ENCODE measurements at regions not wholly inside any gene's neighbourhood (a gene's known extent, or its start where the extent isn't known, plus 50 kb on each side); places are given as distances from the start of the nearest gene placed in this dataset.

GRCh38 chr10:56836659-56837058, 475.6 kb upstream of the ZWINT start:
- Histone ChIP-seq H3K4me3 (ENCODE audit: control insufficient read depth in 1 of 7, extremely low read depth in 1 of 7, insufficient read depth in 4 of 7, low read depth in 2 of 7, low read length in 6 of 7) (no peak overlapping the region), H3K27me3 (replicated peaks in 2 of 5; ENCODE audit: control insufficient read depth in 4 of 5, insufficient read depth in 5 of 5, low read length in 4 of 5) (no peaks in the 10 kb centered on the region), H3K4me1 (ENCODE audit: control extremely low read depth in 1 of 4, control insufficient read depth in 4 of 4, insufficient read depth in 4 of 4, low read length in 3 of 4) (no peaks in the 10 kb centered on the region), H3K36me3 (ENCODE audit: control insufficient read depth in 4 of 4, insufficient read depth in 4 of 4, low read length in 3 of 4) (no peaks in the 10 kb centered on the region), H3K9me3 (ENCODE audit: control extremely low read depth in 1 of 5, control insufficient read depth in 4 of 5, insufficient read depth in 2 of 5, low read depth in 1 of 5, low read length in 4 of 5) (no peaks in the 10 kb centered on the region), H3K27ac (ENCODE audit: insufficient read depth in 1 of 2, low read depth in 1 of 2, low read length in 2 of 2, poor library complexity in 1 of 2, severe bottlenecking in 2 of 2) (no peak overlapping the region)
- ChIA-PET POLR2A (no interaction called here), CTCF (no interaction called here)
- no peak for DNase-seq

GRCh38 chr10:56831681-56832080, 470.6 kb upstream of the ZWINT start:
- Histone ChIP-seq H3K4me3 (ENCODE audit: control insufficient read depth in 1 of 7, extremely low read depth in 1 of 7, insufficient read depth in 4 of 7, low read depth in 2 of 7, low read length in 6 of 7) (no peak overlapping the region), H3K36me3 (ENCODE audit: control insufficient read depth in 4 of 4, insufficient read depth in 4 of 4, low read length in 3 of 4) (no peaks in the 10 kb centered on the region), H3K27ac (ENCODE audit: insufficient read depth in 1 of 2, low read depth in 1 of 2, low read length in 2 of 2, poor library complexity in 1 of 2, severe bottlenecking in 2 of 2) (no peak overlapping the region), H3K4me1 (ENCODE audit: control extremely low read depth in 1 of 4, control insufficient read depth in 4 of 4, insufficient read depth in 4 of 4, low read length in 3 of 4) (no peaks in the 10 kb centered on the region), H3K27me3 (replicated peaks in 2 of 5; ENCODE audit: control insufficient read depth in 4 of 5, insufficient read depth in 5 of 5, low read length in 4 of 5) (no peaks in the 10 kb centered on the region), H3K9me3 (ENCODE audit: control extremely low read depth in 1 of 5, control insufficient read depth in 4 of 5, insufficient read depth in 2 of 5, low read depth in 1 of 5, low read length in 4 of 5) (no peaks in the 10 kb centered on the region)
- ChIA-PET CTCF (no interaction called here), POLR2A (no interaction called here)
- WGBS (ENCODE audit: insufficient coverage): 79% methylated on average over 2 of the region's 3 CpGs
- DNase-seq: no peak

- H3K27ac ChIP-seq (ENCODE audit: insufficient read depth in 1 of 2, low read depth in 1 of 2, low read length in 2 of 2, poor library complexity in 1 of 2, severe bottlenecking in 2 of 2): no peak overlapping the region
- H3K36me3 ChIP-seq (ENCODE audit: control insufficient read depth in 4 of 4, insufficient read depth in 4 of 4, low read length in 3 of 4): no peaks in the 10 kb centered on the region
- DNase-seq: no peak
- peaks cover 0 to 5% (median 0%) of the 10 kb centered on the region in 5 experiments for H3K9me3 ChIP-seq (ENCODE audit: control extremely low read depth in 1 of 5, control insufficient read depth in 4 of 5, insufficient read depth in 2 of 5, low read depth in 1 of 5, low read length in 4 of 5)
- WGBS (ENCODE audit: insufficient coverage): no CpG with 5 or more reads among the region's 1 CpG
- H3K4me1 ChIP-seq (ENCODE audit: control extremely low read depth in 1 of 4, control insufficient read depth in 4 of 4, insufficient read depth in 4 of 4, low read length in 3 of 4): no peaks in the 10 kb centered on the region
- H3K4me3 ChIP-seq (ENCODE audit: control insufficient read depth in 1 of 7, extremely low read depth in 1 of 7, insufficient read depth in 4 of 7, low read depth in 2 of 7, low read length in 6 of 7): no peak overlapping the region
- no peaks in the 10 kb centered on the region for H3K27me3 ChIP-seq (replicated peaks in 2 of 5; ENCODE audit: control insufficient read depth in 4 of 5, insufficient read depth in 5 of 5, low read length in 4 of 5)
- ChIA-PET CTCF (no interaction called here), POLR2A (no interaction called here)
Measured at GRCh38 chr10:56823849-56824248, 462.8 kb upstream of the ZWINT start.

- H3K4me3 ChIP-seq (ENCODE audit: control insufficient read depth in 1 of 7, extremely low read depth in 1 of 7, insufficient read depth in 4 of 7, low read depth in 2 of 7, low read length in 6 of 7): no peak overlapping the region
- H3K27ac ChIP-seq (ENCODE audit: insufficient read depth in 1 of 2, low read depth in 1 of 2, low read length in 2 of 2, poor library complexity in 1 of 2, severe bottlenecking in 2 of 2): no peak overlapping the region
- ChIA-PET POLR2A (no interaction called here), CTCF (no interaction called here)
- no peaks in the 10 kb centered on the region for H3K9me3 ChIP-seq (ENCODE audit: control extremely low read depth in 1 of 5, control insufficient read depth in 4 of 5, insufficient read depth in 2 of 5, low read depth in 1 of 5, low read length in 4 of 5)
- no CpG with 5 or more reads among the region's 1 CpG for WGBS (ENCODE audit: insufficient coverage)
- no peaks in the 10 kb centered on the region for H3K4me1 ChIP-seq (ENCODE audit: control extremely low read depth in 1 of 4, control insufficient read depth in 4 of 4, insufficient read depth in 4 of 4, low read length in 3 of 4)
- no peak for DNase-seq
- H3K36me3 ChIP-seq (ENCODE audit: control insufficient read depth in 4 of 4, insufficient read depth in 4 of 4, low read length in 3 of 4): no peaks in the 10 kb centered on the region
- no peaks in the 10 kb centered on the region for H3K27me3 ChIP-seq (replicated peaks in 2 of 5; ENCODE audit: control insufficient read depth in 4 of 5, insufficient read depth in 5 of 5, low read length in 4 of 5)
Measured at GRCh38 chr10:56805022-56805421, 444.0 kb upstream of the ZWINT start.

- H3K9me3 ChIP-seq (ENCODE audit: control extremely low read depth in 1 of 5, control insufficient read depth in 4 of 5, insufficient read depth in 2 of 5, low read depth in 1 of 5, low read length in 4 of 5): no peaks in the 10 kb centered on the region
- POLR2A ChIA-PET: no interaction called here
- H3K27ac ChIP-seq (ENCODE audit: insufficient read depth in 1 of 2, low read depth in 1 of 2, low read length in 2 of 2, poor library complexity in 1 of 2, severe bottlenecking in 2 of 2): no peak overlapping the region
- CTCF ChIA-PET: no interaction called here
- H3K4me3 ChIP-seq (ENCODE audit: control insufficient read depth in 1 of 7, extremely low read depth in 1 of 7, insufficient read depth in 4 of 7, low read depth in 2 of 7, low read length in 6 of 7): no peak overlapping the region
- H3K36me3 ChIP-seq (ENCODE audit: control insufficient read depth in 4 of 4, insufficient read depth in 4 of 4, low read length in 3 of 4): no peaks in the 10 kb centered on the region
- no peaks in the 10 kb centered on the region for H3K27me3 ChIP-seq (replicated peaks in 2 of 5; ENCODE audit: control insufficient read depth in 4 of 5, insufficient read depth in 5 of 5, low read length in 4 of 5)
- H3K4me1 ChIP-seq (ENCODE audit: control extremely low read depth in 1 of 4, control insufficient read depth in 4 of 4, insufficient read depth in 4 of 4, low read length in 3 of 4): no peaks in the 10 kb centered on the region
- no CpG with 5 or more reads among the region's 3 CpGs for WGBS (ENCODE audit: insufficient coverage)
- no peak for DNase-seq
Measured at GRCh38 chr10:56785292-56785691, 424.2 kb upstream of the ZWINT start.

GRCh38 chr10:56782503-56782902, 421.4 kb upstream of the ZWINT start:
- Histone ChIP-seq H3K4me1 (ENCODE audit: control extremely low read depth in 1 of 4, control insufficient read depth in 4 of 4, insufficient read depth in 4 of 4, low read length in 3 of 4) (no peaks in the 10 kb centered on the region), H3K4me3 (ENCODE audit: control insufficient read depth in 1 of 7, extremely low read depth in 1 of 7, insufficient read depth in 4 of 7, low read depth in 2 of 7, low read length in 6 of 7) (no peak overlapping the region), H3K36me3 (ENCODE audit: control insufficient read depth in 4 of 4, insufficient read depth in 4 of 4, low read length in 3 of 4) (no peaks in the 10 kb centered on the region), H3K27ac (ENCODE audit: insufficient read depth in 1 of 2, low read depth in 1 of 2, low read length in 2 of 2, poor library complexity in 1 of 2, severe bottlenecking in 2 of 2) (no peak overlapping the region), H3K9me3 (ENCODE audit: control extremely low read depth in 1 of 5, control insufficient read depth in 4 of 5, insufficient read depth in 2 of 5, low read depth in 1 of 5, low read length in 4 of 5) (no peaks in the 10 kb centered on the region), H3K27me3 (replicated peaks in 2 of 5; ENCODE audit: control insufficient read depth in 4 of 5, insufficient read depth in 5 of 5, low read length in 4 of 5) (no peaks in the 10 kb centered on the region)
- POLR2A ChIA-PET: no interaction called here
- WGBS (ENCODE audit: insufficient coverage): 47% methylated on average over 2 of the region's 4 CpGs
- CTCF ChIA-PET: no interaction called here
- DNase-seq: no peak

- Histone ChIP-seq H3K27me3 (replicated peaks in 2 of 5; ENCODE audit: control insufficient read depth in 4 of 5, insufficient read depth in 5 of 5, low read length in 4 of 5) (no peaks in the 10 kb centered on the region), H3K4me3 (ENCODE audit: control insufficient read depth in 1 of 7, extremely low read depth in 1 of 7, insufficient read depth in 4 of 7, low read depth in 2 of 7, low read length in 6 of 7) (no peak overlapping the region), H3K4me1 (ENCODE audit: control extremely low read depth in 1 of 4, control insufficient read depth in 4 of 4, insufficient read depth in 4 of 4, low read length in 3 of 4) (no peaks in the 10 kb centered on the region), H3K36me3 (ENCODE audit: control insufficient read depth in 4 of 4, insufficient read depth in 4 of 4, low read length in 3 of 4) (no peaks in the 10 kb centered on the region), H3K9me3 (ENCODE audit: control extremely low read depth in 1 of 5, control insufficient read depth in 4 of 5, insufficient read depth in 2 of 5, low read depth in 1 of 5, low read length in 4 of 5) (peaks cover 0 to 4% (median 3%) of the 10 kb centered on the region in 5 experiments), H3K27ac (ENCODE audit: insufficient read depth in 1 of 2, low read depth in 1 of 2, low read length in 2 of 2, poor library complexity in 1 of 2, severe bottlenecking in 2 of 2) (no peak overlapping the region)
- ChIA-PET POLR2A (no interaction called here), CTCF (no interaction called here)
- no peak for DNase-seq
- no CpG with 5 or more reads among the region's 1 CpG for WGBS (ENCODE audit: insufficient coverage)
Measured at GRCh38 chr10:56771343-56771742, 410.3 kb upstream of the ZWINT start.

GRCh38 chr10:56763090-56763489, 402.0 kb upstream of the ZWINT start:
- no peak overlapping the region for H3K27ac ChIP-seq (ENCODE audit: insufficient read depth in 1 of 2, low read depth in 1 of 2, low read length in 2 of 2, poor library complexity in 1 of 2, severe bottlenecking in 2 of 2)
- DNase-seq: no peak
- POLR2A ChIA-PET: no interaction called here
- H3K9me3 ChIP-seq (ENCODE audit: control extremely low read depth in 1 of 5, control insufficient read depth in 4 of 5, insufficient read depth in 2 of 5, low read depth in 1 of 5, low read length in 4 of 5): peaks cover 0 to 9% (median 4%) of the 10 kb centered on the region in 5 experiments
- no peaks in the 10 kb centered on the region for H3K27me3 ChIP-seq (replicated peaks in 2 of 5; ENCODE audit: control insufficient read depth in 4 of 5, insufficient read depth in 5 of 5, low read length in 4 of 5)
- 72% methylated on average over 2 of the region's 2 CpGs for WGBS (ENCODE audit: insufficient coverage)
- H3K4me1 ChIP-seq (ENCODE audit: control extremely low read depth in 1 of 4, control insufficient read depth in 4 of 4, insufficient read depth in 4 of 4, low read length in 3 of 4): no peaks in the 10 kb centered on the region
- H3K4me3 ChIP-seq (ENCODE audit: control insufficient read depth in 1 of 7, extremely low read depth in 1 of 7, insufficient read depth in 4 of 7, low read depth in 2 of 7, low read length in 6 of 7): no peak overlapping the region
- CTCF ChIA-PET: no interaction called here
- no peaks in the 10 kb centered on the region for H3K36me3 ChIP-seq (ENCODE audit: control insufficient read depth in 4 of 4, insufficient read depth in 4 of 4, low read length in 3 of 4)
